ENCODE measurements at regions not wholly inside any gene's neighbourhood (a gene's known extent, or its start where the extent isn't known, plus 50 kb on each side); places are given as distances from the start of the nearest gene placed in this dataset.
"Not testable (repeated sequence)": the region's sequence is repeated elsewhere in the genome, so short reads cannot be mapped to it uniquely, and the experiment has no call there.

GRCh38 chr7:113742946-113743431 is 175.8 kb downstream of the PPP1R3A start:
- CTCF ChIA-PET; H3K4me3 ChIP-seq (ENCODE audit: low read length); H3K4me3 Mint-ChIP-seq; POLR2A ChIA-PET; H3K27ac Mint-ChIP-seq; H3K4me1 Mint-ChIP-seq; H3K4me1 ChIP-seq (ENCODE audit: control insufficient read depth in 2 of 2, insufficient read depth in 2 of 2, low read length in 2 of 2); H3K27ac ChIP-seq (ENCODE audit: low read depth, low read length); H3K27me3 ChIP-seq (ENCODE audit: control insufficient read depth in 2 of 2, insufficient read depth in 2 of 2, low read length in 2 of 2); ATAC-seq; H3K27me3 Mint-ChIP-seq; DNase-seq; H3K36me3 Mint-ChIP-seq; H3K9me3 Mint-ChIP-seq; intact Hi-C loops (cut with micrococcal nuclease); H3K9me3 ChIP-seq (ENCODE audit: control insufficient read depth in 2 of 3, low read length in 3 of 3); H3K36me3 ChIP-seq (ENCODE audit: control insufficient read depth in 2 of 3, insufficient read depth in 3 of 3, low read length in 3 of 3): not testable (repeated sequence)

GRCh38 chr7:113742377-113742776 is 176.4 kb downstream of the PPP1R3A start:
- ChIA-PET CTCF (no interaction called here), POLR2A (no interaction called here)
- no peak overlapping the region for H3K4me3 ChIP-seq (ENCODE audit: low read length)
- intact Hi-C loops (cut with micrococcal nuclease) = no loop called here
- Mint-ChIP-seq H3K36me3 (peaks cover 0 to 3% (median 0%) of the 10 kb centered on the region in 5 donors), H3K9me3 (peaks cover 0 to 9% (median 5%) of the 10 kb centered on the region in 11 donors), H3K4me3 (no peak overlapping the region), H3K27ac (no peak overlapping the region), H3K27me3 (peaks cover 0 to 4% (median 0%) of the 10 kb centered on the region in 5 donors), H3K4me1 (no peaks in the 10 kb centered on the region)
- H3K27me3 ChIP-seq (ENCODE audit: control insufficient read depth in 2 of 2, insufficient read depth in 2 of 2, low read length in 2 of 2) = no peaks in the 10 kb centered on the region
- no peaks in the 10 kb centered on the region for H3K9me3 ChIP-seq (ENCODE audit: control insufficient read depth in 2 of 3, low read length in 3 of 3)
- no peak for ATAC-seq
- no peaks in the 10 kb centered on the region for H3K4me1 ChIP-seq (ENCODE audit: control insufficient read depth in 2 of 2, insufficient read depth in 2 of 2, low read length in 2 of 2)
- no peak for DNase-seq
- no peak overlapping the region for H3K27ac ChIP-seq (ENCODE audit: low read depth, low read length)
- H3K36me3 ChIP-seq (ENCODE audit: control insufficient read depth in 2 of 3, insufficient read depth in 3 of 3, low read length in 3 of 3) = no peaks in the 10 kb centered on the region

GRCh38 chr7:113731571-113731970 is 187.2 kb downstream of the PPP1R3A start:
- Histone ChIP-seq H3K9me3 (ENCODE audit: control insufficient read depth in 2 of 3, low read length in 3 of 3) (no peaks in the 10 kb centered on the region), H3K27me3 (ENCODE audit: control insufficient read depth in 2 of 2, insufficient read depth in 2 of 2, low read length in 2 of 2) (no peaks in the 10 kb centered on the region), H3K27ac (ENCODE audit: low read depth, low read length) (no peak overlapping the region), H3K36me3 (ENCODE audit: control insufficient read depth in 2 of 3, insufficient read depth in 3 of 3, low read length in 3 of 3) (no peaks in the 10 kb centered on the region), H3K4me1 (ENCODE audit: control insufficient read depth in 2 of 2, insufficient read depth in 2 of 2, low read length in 2 of 2) (no peaks in the 10 kb centered on the region), H3K4me3 (ENCODE audit: low read length) (no peak overlapping the region)
- Mint-ChIP-seq H3K4me3 (no peak overlapping the region), H3K27me3 (no peaks in the 10 kb centered on the region), H3K36me3 (no peaks in the 10 kb centered on the region), H3K27ac (no peak overlapping the region), H3K4me1 (no peaks in the 10 kb centered on the region), H3K9me3 (peaks cover 0 to 1% (median 0%) of the 10 kb centered on the region in 11 donors)
- intact Hi-C loops (cut with micrococcal nuclease) = no loop called here
- CTCF ChIA-PET = no interaction called here
- DNase-seq (no peak), ATAC-seq (no peak)
- POLR2A ChIA-PET = no interaction called here

- no peaks in the 10 kb centered on the region for H3K4me1 ChIP-seq (ENCODE audit: control insufficient read depth in 2 of 2, insufficient read depth in 2 of 2, low read length in 2 of 2)
- H3K27ac ChIP-seq (ENCODE audit: low read depth, low read length) = no peak overlapping the region
- no peaks in the 10 kb centered on the region for H3K36me3 ChIP-seq (ENCODE audit: control insufficient read depth in 2 of 3, insufficient read depth in 3 of 3, low read length in 3 of 3)
- no peak overlapping the region for H3K4me3 Mint-ChIP-seq
- H3K27ac Mint-ChIP-seq = no peak overlapping the region
- peaks cover 0 to 2% (median 0%) of the 10 kb centered on the region in 11 donors for H3K9me3 Mint-ChIP-seq
- no peak for ATAC-seq
- no peaks in the 10 kb centered on the region for H3K4me1 Mint-ChIP-seq
- ChIA-PET CTCF (no interaction called here), POLR2A (no interaction called here)
- H3K27me3 Mint-ChIP-seq = no peaks in the 10 kb centered on the region
- H3K9me3 ChIP-seq (ENCODE audit: control insufficient read depth in 2 of 3, low read length in 3 of 3) = no peaks in the 10 kb centered on the region
- H3K27me3 ChIP-seq (ENCODE audit: control insufficient read depth in 2 of 2, insufficient read depth in 2 of 2, low read length in 2 of 2) = no peaks in the 10 kb centered on the region
- H3K4me3 ChIP-seq (ENCODE audit: low read length) = no peak overlapping the region
- DNase-seq = no peak
- H3K36me3 Mint-ChIP-seq = no peaks in the 10 kb centered on the region
- intact Hi-C loops (cut with micrococcal nuclease) = no loop called here
Measured at GRCh38 chr7:113730309-113730955, 188.4 kb downstream of the PPP1R3A start.

- Mint-ChIP-seq H3K4me1 (no peaks in the 10 kb centered on the region), H3K36me3 (no peaks in the 10 kb centered on the region), H3K4me3 (no peak overlapping the region), H3K27ac (no peak overlapping the region), H3K27me3 (no peaks in the 10 kb centered on the region), H3K9me3 (peaks cover 0 to 3% (median 0%) of the 10 kb centered on the region in 11 donors)
- no peak for ATAC-seq
- intact Hi-C loops (cut with micrococcal nuclease) = loop anchor here in 1 of 2 donors (10.0 kb wide), 1 partner anchor 63 kb away; no protein-coding TSS in a partner anchor
- H3K27ac ChIP-seq (ENCODE audit: low read depth, low read length) = no peak overlapping the region
- H3K27me3 ChIP-seq (ENCODE audit: control insufficient read depth in 2 of 2, insufficient read depth in 2 of 2, low read length in 2 of 2) = no peaks in the 10 kb centered on the region
- no peak for DNase-seq
- no peak overlapping the region for H3K4me3 ChIP-seq (ENCODE audit: low read length)
- ChIA-PET POLR2A (no interaction called here), CTCF (interaction anchor here (0.6 kb wide), 1 partner anchor 1986 kb away, joined by 3 read pairs; no protein-coding TSS in a partner anchor)
- no peaks in the 10 kb centered on the region for H3K4me1 ChIP-seq (ENCODE audit: control insufficient read depth in 2 of 2, insufficient read depth in 2 of 2, low read length in 2 of 2)
- H3K36me3 ChIP-seq (ENCODE audit: control insufficient read depth in 2 of 3, insufficient read depth in 3 of 3, low read length in 3 of 3) = no peaks in the 10 kb centered on the region
- H3K9me3 ChIP-seq (ENCODE audit: control insufficient read depth in 2 of 3, low read length in 3 of 3) = no peaks in the 10 kb centered on the region
Measured at GRCh38 chr7:113727486-113727885, 191.3 kb downstream of the PPP1R3A start.

GRCh38 chr7:113722006-113722405 is 196.8 kb downstream of the PPP1R3A start:
- Histone ChIP-seq H3K27ac (ENCODE audit: low read depth, low read length) (no peak overlapping the region), H3K36me3 (ENCODE audit: control insufficient read depth in 2 of 3, insufficient read depth in 3 of 3, low read length in 3 of 3) (no peaks in the 10 kb centered on the region), H3K4me1 (ENCODE audit: control insufficient read depth in 2 of 2, insufficient read depth in 2 of 2, low read length in 2 of 2) (no peaks in the 10 kb centered on the region), H3K9me3 (ENCODE audit: control insufficient read depth in 2 of 3, low read length in 3 of 3) (no peaks in the 10 kb centered on the region), H3K4me3 (ENCODE audit: low read length) (no peak overlapping the region), H3K27me3 (ENCODE audit: control insufficient read depth in 2 of 2, insufficient read depth in 2 of 2, low read length in 2 of 2) (no peaks in the 10 kb centered on the region)
- Mint-ChIP-seq H3K27me3 (no peaks in the 10 kb centered on the region), H3K4me1 (no peaks in the 10 kb centered on the region), H3K36me3 (no peaks in the 10 kb centered on the region), H3K4me3 (no peak overlapping the region), H3K9me3 (peaks cover 0 to 3% (median 0%) of the 10 kb centered on the region in 11 donors), H3K27ac (no peak overlapping the region)
- CTCF ChIA-PET = no interaction called here
- ATAC-seq (no peak), DNase-seq (no peak)
- intact Hi-C loops (cut with micrococcal nuclease) = loop anchor here in 1 of 2 donors (10.0 kb wide), 1 partner anchor 57 kb away; no protein-coding TSS in a partner anchor
- POLR2A ChIA-PET = no interaction called here

- intact Hi-C loops (cut with micrococcal nuclease) = no loop called here
- no peaks in the 10 kb centered on the region for H3K27me3 Mint-ChIP-seq
- no peak for ATAC-seq
Measured at GRCh38 chr7:113717739-113718138, 201.1 kb downstream of the PPP1R3A start.

More at GRCh38 chr7:113717739-113718138, 201.1 kb downstream of the PPP1R3A start:
- Mint-ChIP-seq H3K9me3 (no peaks in the 10 kb centered on the region), H3K4me1 (no peaks in the 10 kb centered on the region), H3K27ac (no peak overlapping the region), H3K36me3 (no peaks in the 10 kb centered on the region), H3K4me3 (no peak overlapping the region)
- H3K27ac ChIP-seq (ENCODE audit: low read depth, low read length) = no peak overlapping the region
- H3K36me3 ChIP-seq (ENCODE audit: control insufficient read depth in 2 of 3, insufficient read depth in 3 of 3, low read length in 3 of 3) = no peaks in the 10 kb centered on the region
- H3K4me1 ChIP-seq (ENCODE audit: control insufficient read depth in 2 of 2, insufficient read depth in 2 of 2, low read length in 2 of 2) = no peaks in the 10 kb centered on the region
- H3K27me3 ChIP-seq (ENCODE audit: control insufficient read depth in 2 of 2, insufficient read depth in 2 of 2, low read length in 2 of 2) = no peaks in the 10 kb centered on the region
- CTCF ChIA-PET = no interaction called here
- DNase-seq = no peak
- no peaks in the 10 kb centered on the region for H3K9me3 ChIP-seq (ENCODE audit: control insufficient read depth in 2 of 3, low read length in 3 of 3)
- POLR2A ChIA-PET = no interaction called here
- H3K4me3 ChIP-seq (ENCODE audit: low read length) = no peak overlapping the region

Measured in naive thymus-derived CD4-positive, alpha-beta T cell (primary cell).